HepG2 (cell line): ENCODE measurements at regions not wholly inside any gene's neighbourhood (a gene's known extent, or its start where the extent isn't known, plus 50 kb on each side); places are given as distances from the start of the nearest gene placed in this dataset.

ENCODE experiments used
- CTCF ChIP-seq: sonication (generic); formaldehyde crosslinking; IDR thresholded peaks from 2 replicates; pipeline ENCODE4 v1.5.0; 2020; ENCODE audit warnings: mild to moderate bottlenecking, missing genetic modification reagents, moderate library complexity
- IRF2 ChIP-seq: IDR thresholded peaks from 2 replicates; pipeline ENCODE4 v1.6.1; 2018; ENCODE audit warnings: missing genetic modification reagents, missing compliant biosample characterization
- POLR2A ChIP-seq, 2 experiments: IDR thresholded peaks; 2 replicates each; pipeline ENCODE4 v1.6.1; 2011; ENCODE audit warnings: low read depth in 2 of 2, low read length in 2 of 2, mild to moderate bottlenecking in 1 of 2, moderate library complexity in 1 of 2; ENCODE audit not compliant: insufficient read depth in 1 of 2
- YY1 ChIP-seq: IDR thresholded peaks from 2 replicates; pipeline ENCODE4 v1.6.1; 2011; ENCODE audit warnings: low read length, low read depth, moderate library complexity, mild to moderate bottlenecking; ENCODE audit not compliant: insufficient read depth, insufficient replicate concordance
- ZBTB7A ChIP-seq: sonication (generic); formaldehyde crosslinking; IDR thresholded peaks from 2 replicates; pipeline ENCODE4 v1.8.0; 2022; ENCODE audit warnings: mild to moderate bottlenecking, missing genetic modification reagents
- ZNF205 ChIP-seq: IDR thresholded peaks from 2 replicates; pipeline ENCODE4 v1.6.1; 2018; ENCODE audit warnings: missing biosample characterization, missing genetic modification reagents
- TF ChIP-seq, protein P1 (sequence below): IDR thresholded peaks from 2 replicates; pipeline ENCODE4 v1.6.1; 2016; ENCODE audit warnings: missing compliant biosample characterization, missing genetic modification reagents, borderline replicate concordance

GRCh38 chr20:60800185-60800584 is 451.9 kb upstream of the CDH4 start:
- no peak for TF ChIP-seq CTCF (CRISPR knock-in tag)
- TF ChIP-seq, protein P1, sequence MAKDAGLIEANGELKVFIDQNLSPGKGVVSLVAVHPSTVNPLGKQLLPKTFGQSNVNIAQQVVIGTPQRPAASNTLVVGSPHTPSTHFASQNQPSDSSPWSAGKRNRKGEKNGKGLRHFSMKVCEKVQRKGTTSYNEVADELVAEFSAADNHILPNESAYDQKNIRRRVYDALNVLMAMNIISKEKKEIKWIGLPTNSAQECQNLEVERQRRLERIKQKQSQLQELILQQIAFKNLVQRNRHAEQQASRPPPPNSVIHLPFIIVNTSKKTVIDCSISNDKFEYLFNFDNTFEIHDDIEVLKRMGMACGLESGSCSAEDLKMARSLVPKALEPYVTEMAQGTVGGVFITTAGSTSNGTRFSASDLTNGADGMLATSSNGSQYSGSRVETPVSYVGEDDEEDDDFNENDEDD: no peak
- TF ChIP-seq POLR2A (IDR thresholded peaks at IDR 0.05; ENCODE audit: insufficient read depth in 1 of 2, low read depth in 2 of 2, low read length in 2 of 2): no peak
- TF ChIP-seq YY1: no peak
- TF ChIP-seq IRF2 (CRISPR knock-in tag): no peak
- no peak for TF ChIP-seq ZNF205
- TF ChIP-seq ZBTB7A (CRISPR knock-in tag): no peak
